ENCODE measurements at regions not wholly inside any gene's neighbourhood (a gene's known extent, or its start where the extent isn't known, plus 50 kb on each side); places are given as distances from the start of the nearest gene placed in this dataset.

- no peak for DNase-seq (ENCODE audit: low read depth, low spot score)
Observed at GRCh38 chr18:70671889-70672565, 383.2 kb downstream of the SOCS6 start.

GRCh38 chr18:70666936-70667335 is 378.1 kb downstream of the SOCS6 start:
- DNase-seq (ENCODE audit: low read depth, low spot score) = no peak

- no peak for DNase-seq (ENCODE audit: low read depth, low spot score)
Observed at GRCh38 chr18:70663141-70663540, 374.3 kb downstream of the SOCS6 start.

- DNase-seq (ENCODE audit: low read depth, low spot score) = no peak
Observed at GRCh38 chr18:70662588-70662987, 373.7 kb downstream of the SOCS6 start.

GRCh38 chr18:70659036-70659925 is 370.4 kb downstream of the SOCS6 start:
- DNase-seq (ENCODE audit: low read depth, low spot score) = peak; percentile 18

GRCh38 chr18:70653671-70654070 is 364.8 kb downstream of the SOCS6 start:
- DNase-seq (ENCODE audit: low read depth, low spot score) = no peak

- no peak for DNase-seq (ENCODE audit: low read depth, low spot score)
Observed at GRCh38 chr18:70650878-70651277, 362.0 kb downstream of the SOCS6 start.

GRCh38 chr18:70649683-70650082 is 360.8 kb downstream of the SOCS6 start:
- DNase-seq (ENCODE audit: low read depth, low spot score) = no peak

- DNase-seq (ENCODE audit: low read depth, low spot score) = no peak
Observed at GRCh38 chr18:70645971-70646370, 357.1 kb downstream of the SOCS6 start.

- no peak for DNase-seq (ENCODE audit: low read depth, low spot score)
Observed at GRCh38 chr18:70643812-70644211, 355.0 kb downstream of the SOCS6 start.

- no peak for DNase-seq (ENCODE audit: low read depth, low spot score)
Observed at GRCh38 chr18:70641156-70641775, 352.4 kb downstream of the SOCS6 start.

GRCh38 chr18:70640336-70640887 is 351.6 kb downstream of the SOCS6 start:
- no peak for DNase-seq (ENCODE audit: low read depth, low spot score)

GRCh38 chr18:70636991-70637390 is 348.1 kb downstream of the SOCS6 start:
- DNase-seq (ENCODE audit: low read depth, low spot score) = no peak

GRCh38 chr18:70634576-70635147 is 345.8 kb downstream of the SOCS6 start:
- no peak for DNase-seq (ENCODE audit: low read depth, low spot score)

- no peak for DNase-seq (ENCODE audit: low read depth, low spot score)
Observed at GRCh38 chr18:70627182-70627802, 338.4 kb downstream of the SOCS6 start.

- DNase-seq (ENCODE audit: low read depth, low spot score) = no peak
Observed at GRCh38 chr18:70622622-70623419, 334.0 kb downstream of the SOCS6 start.

GRCh38 chr18:70621710-70622109 is 332.9 kb downstream of the SOCS6 start:
- no peak for DNase-seq (ENCODE audit: low read depth, low spot score)

- DNase-seq (ENCODE audit: low read depth, low spot score) = no peak
Observed at GRCh38 chr18:70620837-70621612, 332.2 kb downstream of the SOCS6 start.

GRCh38 chr18:70617020-70617763 is 328.3 kb downstream of the SOCS6 start:
- no peak for DNase-seq (ENCODE audit: low read depth, low spot score)

Data from brain pericyte (primary cell).